ENCODE measurements at regions not wholly inside any gene's neighbourhood (a gene's known extent, or its start where the extent isn't known, plus 50 kb on each side); places are given as distances from the start of the nearest gene placed in this dataset.

DNA sequence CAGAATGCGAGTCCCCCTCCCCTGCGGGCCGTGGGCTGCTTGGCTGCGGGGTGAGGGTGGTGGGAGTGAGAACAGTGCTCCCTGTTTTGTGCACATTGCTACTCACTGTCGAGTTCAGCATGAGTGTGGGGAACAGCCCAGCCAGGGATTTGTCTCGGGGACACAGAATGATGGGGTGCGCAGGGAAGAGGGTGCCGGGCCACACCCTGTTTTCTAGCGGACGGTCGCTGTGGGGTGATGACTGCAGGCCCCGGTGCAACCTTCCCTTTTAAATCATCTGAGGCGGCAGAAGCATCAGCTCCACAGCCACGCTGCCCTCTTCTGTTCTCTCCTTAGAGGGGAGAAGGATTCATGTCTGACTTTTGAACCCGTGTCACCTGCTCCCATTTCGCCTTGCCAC lies 1051.2 kb downstream of the TBC1D22A start:
- H3K4me1 ChIP-seq (ENCODE audit: control insufficient read depth in 1 of 2, low read depth in 2 of 2) = no peaks in the 10 kb centered on the region
- no peaks in the 10 kb centered on the region for H3K27me3 ChIP-seq (replicated peaks; ENCODE audit: insufficient read depth)
- no peak overlapping the region for H3K4me3 ChIP-seq
- TF ChIP-seq, protein P1, sequence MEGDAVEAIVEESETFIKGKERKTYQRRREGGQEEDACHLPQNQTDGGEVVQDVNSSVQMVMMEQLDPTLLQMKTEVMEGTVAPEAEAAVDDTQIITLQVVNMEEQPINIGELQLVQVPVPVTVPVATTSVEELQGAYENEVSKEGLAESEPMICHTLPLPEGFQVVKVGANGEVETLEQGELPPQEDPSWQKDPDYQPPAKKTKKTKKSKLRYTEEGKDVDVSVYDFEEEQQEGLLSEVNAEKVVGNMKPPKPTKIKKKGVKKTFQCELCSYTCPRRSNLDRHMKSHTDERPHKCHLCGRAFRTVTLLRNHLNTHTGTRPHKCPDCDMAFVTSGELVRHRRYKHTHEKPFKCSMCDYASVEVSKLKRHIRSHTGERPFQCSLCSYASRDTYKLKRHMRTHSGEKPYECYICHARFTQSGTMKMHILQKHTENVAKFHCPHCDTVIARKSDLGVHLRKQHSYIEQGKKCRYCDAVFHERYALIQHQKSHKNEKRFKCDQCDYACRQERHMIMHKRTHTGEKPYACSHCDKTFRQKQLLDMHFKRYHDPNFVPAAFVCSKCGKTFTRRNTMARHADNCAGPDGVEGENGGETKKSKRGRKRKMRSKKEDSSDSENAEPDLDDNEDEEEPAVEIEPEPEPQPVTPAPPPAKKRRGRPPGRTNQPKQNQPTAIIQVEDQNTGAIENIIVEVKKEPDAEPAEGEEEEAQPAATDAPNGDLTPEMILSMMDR (IDR thresholded peaks at IDR 0.05) = no peak
- H3K9me3 ChIP-seq = no peaks in the 10 kb centered on the region
- no peak overlapping the region for H3K27ac ChIP-seq
- DNase-seq (ENCODE audit: low spot score) = no peak
- no peak for ATAC-seq (ENCODE audit: insufficient number of reproducible peaks, low FRiP score, low read depth)
- no peaks in the 10 kb centered on the region for H3K36me3 ChIP-seq

DNA sequence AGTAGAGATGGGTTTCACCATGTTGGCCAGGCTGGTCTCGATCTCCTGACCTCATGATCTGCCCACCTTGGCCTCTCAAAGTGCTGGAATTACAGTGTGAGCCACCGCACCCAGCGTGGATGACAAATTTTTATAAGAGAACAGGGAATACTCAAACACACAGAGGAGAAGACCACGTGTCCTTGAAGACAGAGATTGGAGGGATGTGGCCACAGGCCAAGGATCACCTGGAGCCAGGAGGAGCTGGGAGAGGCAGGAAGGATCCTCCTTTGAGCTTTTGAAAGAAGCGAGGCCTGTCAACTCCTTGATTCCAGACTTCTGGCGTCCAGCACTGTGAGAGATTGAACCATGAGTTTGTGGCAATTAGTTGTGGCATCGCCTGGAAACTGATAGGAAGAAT lies 1049.5 kb downstream of the TBC1D22A start:
- TF ChIP-seq, protein P1 (IDR thresholded peaks at IDR 0.05) = no peak
- Histone ChIP-seq H3K36me3 (no peaks in the 10 kb centered on the region), H3K4me3 (no peak overlapping the region), H3K9me3 (no peaks in the 10 kb centered on the region), H3K27me3 (replicated peaks; ENCODE audit: insufficient read depth) (no peaks in the 10 kb centered on the region), H3K27ac (no peak overlapping the region), H3K4me1 (ENCODE audit: control insufficient read depth in 1 of 2, low read depth in 2 of 2) (no peaks in the 10 kb centered on the region)
- DNase-seq (ENCODE audit: low spot score) (no peak), ATAC-seq (ENCODE audit: insufficient number of reproducible peaks, low FRiP score, low read depth) (no peak)

DNA sequence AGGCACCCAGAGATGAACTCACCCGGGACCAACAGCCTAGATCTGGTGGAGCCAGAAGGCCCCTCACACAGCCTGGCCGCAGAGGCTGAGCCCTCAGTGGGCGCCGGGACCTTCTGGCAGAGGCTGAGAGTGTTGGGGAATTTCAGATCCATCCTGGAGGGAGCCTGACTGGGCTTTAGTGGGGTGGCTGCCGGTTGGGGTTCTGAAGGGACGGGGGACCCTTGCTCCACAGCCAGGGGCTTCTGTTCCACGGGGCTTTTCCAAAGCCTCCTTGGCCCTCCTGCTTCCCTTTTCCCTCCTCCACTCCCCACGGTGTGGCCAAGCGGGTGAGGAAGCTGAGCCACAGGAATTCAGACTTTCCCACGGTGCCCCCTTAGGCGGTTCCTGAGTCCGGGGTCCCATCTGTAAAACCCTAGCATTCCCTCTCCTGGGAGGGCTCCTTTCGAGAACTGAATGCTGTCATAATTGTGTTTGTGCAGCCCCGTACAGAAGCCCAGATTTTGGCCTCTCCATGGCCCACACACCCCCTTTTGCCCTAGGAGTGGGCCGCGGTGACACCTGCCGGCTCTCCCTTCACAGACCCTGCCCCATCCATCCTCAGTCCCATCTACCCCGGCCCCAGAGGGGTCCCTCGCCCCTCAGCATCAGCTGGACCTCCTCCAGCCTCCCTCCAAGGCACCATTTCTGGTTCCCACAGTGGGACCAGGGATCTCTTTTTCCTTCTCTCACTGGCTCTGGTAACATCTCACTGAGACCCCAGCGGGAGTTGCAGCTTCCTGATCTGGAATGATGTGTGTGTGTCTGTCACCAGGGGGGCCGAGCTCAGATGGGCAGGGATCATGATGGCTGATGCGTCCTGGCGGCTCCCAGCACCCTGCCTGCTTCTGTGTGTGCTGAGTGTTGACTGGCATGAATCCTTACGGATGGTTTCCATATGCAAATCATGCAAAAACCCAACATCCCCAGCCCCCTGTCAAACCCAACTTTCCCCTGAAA lies 1048.4 kb downstream of the TBC1D22A start:
- no peak for ATAC-seq (ENCODE audit: insufficient number of reproducible peaks, low FRiP score, low read depth)
- TF ChIP-seq, protein P1 (IDR thresholded peaks at IDR 0.05) = no peak
- Histone ChIP-seq H3K36me3 (no peaks in the 10 kb centered on the region), H3K4me3 (no peak overlapping the region), H3K9me3 (no peaks in the 10 kb centered on the region), H3K4me1 (ENCODE audit: control insufficient read depth in 1 of 2, low read depth in 2 of 2) (no peaks in the 10 kb centered on the region), H3K27me3 (replicated peaks; ENCODE audit: insufficient read depth) (no peaks in the 10 kb centered on the region), H3K27ac (no peak overlapping the region)
- DNase-seq (ENCODE audit: low spot score) = no peak

DNA sequence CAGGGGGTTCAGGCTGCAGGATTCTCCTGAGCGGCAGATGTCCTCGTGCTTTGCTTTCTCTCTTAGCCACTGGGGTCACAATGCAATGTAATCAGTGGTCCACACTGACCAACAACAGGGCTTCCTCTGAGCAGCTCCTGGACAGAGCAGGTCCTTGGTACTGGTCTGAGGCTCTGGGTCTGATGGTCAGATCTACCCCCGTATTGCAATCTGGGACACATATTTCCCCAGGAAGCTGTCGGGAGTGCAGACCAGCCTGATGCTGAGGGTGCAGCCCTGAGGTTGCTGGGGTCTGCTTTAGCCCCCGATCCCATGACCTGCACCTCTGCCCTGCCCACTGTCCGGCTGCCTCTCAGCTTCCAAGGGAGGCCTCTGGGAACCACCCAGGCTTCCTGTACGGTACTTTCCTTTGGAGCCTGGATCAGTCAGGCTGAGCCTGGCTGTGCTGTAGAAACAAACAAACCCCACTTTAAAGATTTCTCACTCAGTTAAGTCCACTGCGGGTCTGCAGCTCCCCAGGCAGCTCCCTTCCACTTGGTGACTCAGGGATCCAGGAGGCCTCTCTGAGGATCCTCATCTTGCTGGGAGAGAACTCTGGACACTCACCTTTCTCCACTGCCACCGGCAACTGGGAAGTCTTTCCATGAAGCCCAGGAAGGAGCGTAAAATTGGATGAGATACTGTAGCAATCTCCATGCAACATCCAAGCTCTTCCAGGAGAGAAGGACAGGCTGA lies 1046.6 kb downstream of the TBC1D22A start:
- Histone ChIP-seq H3K9me3 (no peaks in the 10 kb centered on the region), H3K4me1 (ENCODE audit: control insufficient read depth in 1 of 2, low read depth in 2 of 2) (no peaks in the 10 kb centered on the region), H3K27me3 (replicated peaks; ENCODE audit: insufficient read depth) (no peaks in the 10 kb centered on the region), H3K36me3 (no peaks in the 10 kb centered on the region), H3K4me3 (no peak overlapping the region), H3K27ac (no peak overlapping the region)
- TF ChIP-seq, protein P1 (IDR thresholded peaks at IDR 0.05) = no peak
- ATAC-seq (ENCODE audit: insufficient number of reproducible peaks, low FRiP score, low read depth) (no peak), DNase-seq (ENCODE audit: low spot score) (no peak)

DNA sequence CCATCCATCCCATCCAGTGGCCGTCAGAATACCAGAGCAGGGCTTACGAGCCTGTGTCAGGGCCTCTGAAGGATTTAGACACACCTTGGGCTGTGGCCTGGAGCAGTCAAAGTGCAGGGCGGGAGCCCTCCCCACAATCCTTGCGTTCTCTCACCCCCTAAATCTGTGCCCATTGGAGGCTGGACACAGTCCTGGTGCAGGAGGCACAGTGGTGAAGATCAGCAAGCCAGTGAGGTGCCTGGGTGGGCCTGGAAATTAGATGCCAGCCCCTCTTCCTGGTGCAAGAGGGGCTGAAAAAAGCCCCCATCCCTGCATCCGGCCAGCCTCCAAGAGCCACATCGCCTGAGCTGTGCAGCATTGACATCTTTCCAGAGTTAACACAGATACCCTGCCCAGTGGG lies 1045.8 kb downstream of the TBC1D22A start:
- no peak for ATAC-seq (ENCODE audit: insufficient number of reproducible peaks, low FRiP score, low read depth)
- H3K27me3 ChIP-seq (replicated peaks; ENCODE audit: insufficient read depth) = no peaks in the 10 kb centered on the region
- TF ChIP-seq, protein P1 (IDR thresholded peaks at IDR 0.05) = no peak

More for the DNA sequence above, 1045.8 kb downstream of the TBC1D22A start:
- Histone ChIP-seq H3K9me3 (no peaks in the 10 kb centered on the region), H3K4me1 (ENCODE audit: control insufficient read depth in 1 of 2, low read depth in 2 of 2) (no peaks in the 10 kb centered on the region), H3K4me3 (no peak overlapping the region), H3K27ac (no peak overlapping the region), H3K36me3 (no peaks in the 10 kb centered on the region)
- DNase-seq (ENCODE audit: low spot score) = no peak
